Hematopoietic multipotent progenitor cell (in vitro differentiated cells): ENCODE measurements at regions not wholly inside any gene's neighbourhood (a gene's known extent, or its start where the extent isn't known, plus 50 kb on each side); places are given as distances from the start of the nearest gene placed in this dataset.
"Not testable (repeated sequence)": the region's sequence is repeated elsewhere in the genome, so short reads cannot be mapped to it uniquely, and the experiment has no call there.

Experiments used
- DNase-seq, 3 donors: peaks; one replicate each; pipeline ENCODE4 v3.0.0-alpha.2; 2011 to 2015; ENCODE audit warnings: low read depth in 2 of 3, low spot score in 2 of 3

DNA sequence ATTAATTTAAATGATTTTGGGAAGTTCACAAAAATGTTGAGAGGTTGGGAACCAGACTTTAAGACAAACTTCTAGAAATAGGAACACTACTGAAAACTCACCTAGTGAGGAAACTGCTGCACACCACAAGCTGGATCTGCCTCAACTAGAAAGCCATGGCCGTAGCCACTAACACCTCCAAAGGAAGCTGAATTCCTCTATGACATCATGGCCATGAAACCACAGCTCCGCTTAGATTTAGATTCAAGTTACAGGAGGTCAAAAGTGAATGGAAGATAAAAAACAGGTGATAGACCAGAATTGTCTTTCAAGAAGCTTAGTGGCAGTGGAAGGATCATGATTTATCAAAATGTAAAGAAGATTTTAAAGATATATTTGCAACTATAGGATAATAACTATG, 208.8 kb upstream of the ALG10 start:
- DNase-seq = no peak

- no peak for DNase-seq
Measured at GRCh38 chr12:33817713-33818112, 204.6 kb upstream of the ALG10 start.

GRCh38 chr12:33818313-33818712, 204.0 kb upstream of the ALG10 start:
- DNase-seq = no peak

GRCh38 chr12:33825442-33825841, 196.9 kb upstream of the ALG10 start:
- no peak for DNase-seq

- DNase-seq = no peak
Measured at GRCh38 chr12:33825986-33826602, 196.2 kb upstream of the ALG10 start.

- no peak for DNase-seq
Measured at GRCh38 chr12:33828326-33828725, 194.0 kb upstream of the ALG10 start.

- no peak for DNase-seq
Measured at GRCh38 chr12:33830070-33830469, 192.2 kb upstream of the ALG10 start.

- no peak for DNase-seq
Measured at GRCh38 chr12:33832900-33833299, 189.4 kb upstream of the ALG10 start.

DNA sequence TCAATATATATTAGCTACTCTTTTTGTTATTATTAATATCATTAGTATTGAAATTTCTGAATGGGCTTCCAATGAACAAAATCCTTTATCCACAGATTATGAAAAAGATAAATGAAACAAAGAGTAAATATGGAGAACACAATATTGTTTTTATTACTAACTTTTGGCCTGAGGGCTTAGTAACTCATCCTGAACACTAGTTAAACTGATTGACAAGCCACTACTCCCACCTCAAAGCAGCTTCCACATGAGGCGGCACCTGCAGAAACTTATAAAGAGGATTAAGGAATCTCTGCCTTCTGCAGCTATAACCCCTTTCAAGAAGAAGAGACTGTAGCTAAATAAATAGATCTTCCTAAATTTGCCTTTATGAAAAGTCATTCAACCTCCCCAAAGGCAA, 187.6 kb upstream of the ALG10 start:
- no peak for DNase-seq

DNA sequence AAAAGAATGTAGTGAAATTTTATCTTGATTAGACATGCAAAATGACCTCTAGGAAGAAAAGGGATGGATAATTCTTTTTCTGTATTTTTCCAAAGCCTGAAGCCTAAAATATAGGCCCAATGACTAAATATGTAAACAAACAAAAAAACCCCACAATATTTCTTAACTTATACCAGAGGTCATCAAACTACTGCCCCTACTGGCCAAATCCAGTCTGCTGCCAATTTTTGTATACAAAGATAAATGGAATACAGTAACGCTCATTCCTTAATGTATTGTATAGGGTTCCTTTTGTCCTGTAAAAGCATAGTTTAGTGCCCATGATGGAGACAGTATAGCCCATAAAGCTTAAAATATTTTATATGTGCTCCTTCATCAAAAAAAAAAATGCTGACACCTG, 145.7 kb upstream of the ALG10 start:
- DNase-seq = no peak

DNA sequence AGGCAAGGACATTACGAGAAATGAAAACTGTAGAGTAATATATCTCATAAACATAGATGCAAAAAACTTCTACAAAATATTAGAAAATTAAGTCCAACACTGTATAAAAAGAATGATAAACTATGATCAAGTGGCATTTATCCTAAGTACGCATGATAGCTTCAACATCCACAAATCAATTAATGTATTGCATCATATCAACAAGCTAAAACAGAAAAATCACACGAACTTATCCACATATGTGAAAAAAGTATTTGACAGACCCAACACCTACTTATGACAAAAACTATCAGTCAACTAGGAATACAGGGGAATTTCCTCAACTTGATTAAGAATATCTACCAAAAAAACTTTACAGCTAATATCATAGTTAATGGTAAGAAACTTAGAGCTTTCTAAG, 129.9 kb upstream of the ALG10 start:
- DNase-seq = no peak

DNA sequence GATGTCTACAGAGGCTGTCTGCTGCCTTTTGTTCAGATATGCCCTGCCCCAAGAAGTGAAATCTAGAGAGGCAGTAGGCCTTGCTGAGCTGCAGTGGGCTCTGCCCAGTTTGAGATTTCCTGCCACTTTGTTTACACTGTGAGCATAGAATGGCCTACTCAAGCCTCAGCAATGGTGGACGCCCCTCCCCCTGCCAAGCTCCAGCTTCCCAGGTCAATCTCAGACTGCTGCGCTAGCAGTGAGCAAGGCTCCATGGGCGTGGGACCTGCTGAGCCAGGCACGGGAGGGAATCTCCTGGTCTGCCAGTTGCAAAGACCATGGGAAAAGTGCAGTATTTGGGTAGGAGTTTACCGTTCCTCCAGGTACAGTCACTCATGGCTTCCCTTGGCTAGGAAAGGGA, 101.8 kb upstream of the ALG10 start:
- DNase-seq = not testable (repeated sequence)

- DNase-seq = no peak
Measured at GRCh38 chr12:33926095-33926494, 96.2 kb upstream of the ALG10 start.

DNA sequence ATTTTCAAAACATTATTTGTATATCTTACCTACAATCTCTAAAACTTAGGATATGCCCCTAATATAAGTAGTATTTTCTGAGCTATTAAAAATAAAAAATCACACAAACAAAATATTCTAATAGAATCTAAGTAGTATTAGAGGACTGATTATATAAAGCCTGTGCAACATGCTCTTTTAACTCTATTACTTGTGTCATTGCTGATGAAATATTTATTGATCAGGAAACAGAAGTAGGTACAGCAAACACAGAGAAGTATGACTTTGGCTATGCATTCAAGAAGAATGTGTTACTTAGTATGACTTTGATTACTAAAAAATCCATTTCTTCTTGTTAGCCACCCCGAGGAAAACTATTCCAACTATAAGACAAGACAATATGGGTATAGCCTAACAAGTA, 84.6 kb upstream of the ALG10 start:
- not testable (repeated sequence) for DNase-seq

DNA sequence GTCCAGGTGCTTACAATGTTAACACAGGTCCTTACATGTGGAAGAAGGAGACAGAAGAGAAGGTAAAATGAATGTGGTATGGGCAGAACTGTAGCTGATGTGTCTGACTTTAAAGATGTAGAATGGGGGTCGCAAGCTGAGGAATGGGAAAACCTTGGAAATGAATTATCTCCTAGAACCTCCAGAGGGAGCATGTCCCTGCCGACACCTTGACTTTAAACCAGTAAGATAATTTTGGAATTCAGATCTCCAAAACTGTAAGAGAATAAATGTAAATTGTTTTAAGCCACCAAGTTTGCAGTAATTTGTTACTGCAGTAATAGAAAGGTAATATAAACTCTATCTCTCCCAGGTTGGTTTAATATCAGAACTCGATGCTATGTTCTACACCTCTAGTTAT, 80.1 kb upstream of the ALG10 start:
- DNase-seq = no peak

- no peak for DNase-seq
Measured at GRCh38 chr12:33944703-33945437, 77.4 kb upstream of the ALG10 start.

DNA sequence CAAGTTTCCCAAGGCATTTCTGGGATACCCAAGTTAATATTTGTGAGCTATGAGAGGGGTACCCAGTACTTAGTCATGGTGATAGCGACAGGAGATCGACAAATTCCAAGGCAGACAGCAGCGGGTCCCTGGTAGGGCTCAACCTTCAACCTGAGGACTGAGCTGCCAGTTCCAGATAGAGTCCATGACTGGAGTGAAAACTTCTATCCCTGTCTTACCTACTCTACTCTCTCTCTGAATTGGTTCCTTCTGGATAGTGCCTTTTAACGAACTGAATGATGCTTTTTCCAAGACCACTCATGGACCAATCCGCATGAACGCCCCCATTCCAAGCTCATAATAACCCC, 76.9 kb upstream of the ALG10 start:
- DNase-seq = no peak

DNA sequence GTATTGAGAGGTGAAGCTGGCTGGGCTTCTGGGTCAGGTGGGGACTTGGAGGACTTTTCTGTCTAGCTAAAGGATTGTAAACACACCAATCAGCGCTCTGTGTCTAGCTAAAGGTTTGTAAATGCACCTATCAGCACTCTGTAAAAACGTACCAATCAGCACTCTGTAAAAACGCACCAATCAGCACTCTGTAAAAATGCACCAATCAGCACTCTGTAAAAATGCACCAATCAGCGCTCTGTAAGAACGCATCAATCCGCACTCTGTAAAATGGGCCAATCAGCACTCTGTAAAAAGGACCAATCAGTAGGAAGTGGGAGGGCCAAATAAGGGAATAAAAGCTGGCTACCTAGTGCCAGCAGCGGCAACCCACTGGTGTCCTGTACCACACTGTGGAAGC, 56.1 kb upstream of the ALG10 start:
- not testable (repeated sequence) for DNase-seq

GRCh38 chr12:33967760-33968159, 54.5 kb upstream of the ALG10 start:
- DNase-seq = no peak
